Epithelial cell of esophagus (primary cell): ENCODE measurements at regions not wholly inside any gene's neighbourhood (a gene's known extent, or its start where the extent isn't known, plus 50 kb on each side); places are given as distances from the start of the nearest gene placed in this dataset.

Source experiments
- DNase-seq: peaks from one replicate; pipeline ENCODE4 v3.0.0; 2010; ENCODE audit warnings: low read depth
- H3K4me3 ChIP-seq: 2 replicates; pipeline ENCODE4 v1.5.1; 2011; ENCODE audit warnings: mild to moderate bottlenecking, low read length, control low read depth
- TF ChIP-seq, protein P1 (sequence below): IDR thresholded peaks from 2 replicates; pipeline ENCODE4 v1.5.1; 2011; ENCODE audit warnings: low read depth, mild to moderate bottlenecking, low read length, control low read depth, inconsistent platforms; ENCODE audit not compliant: insufficient read depth; ENCODE audit errors: missing control alignments

DNA sequence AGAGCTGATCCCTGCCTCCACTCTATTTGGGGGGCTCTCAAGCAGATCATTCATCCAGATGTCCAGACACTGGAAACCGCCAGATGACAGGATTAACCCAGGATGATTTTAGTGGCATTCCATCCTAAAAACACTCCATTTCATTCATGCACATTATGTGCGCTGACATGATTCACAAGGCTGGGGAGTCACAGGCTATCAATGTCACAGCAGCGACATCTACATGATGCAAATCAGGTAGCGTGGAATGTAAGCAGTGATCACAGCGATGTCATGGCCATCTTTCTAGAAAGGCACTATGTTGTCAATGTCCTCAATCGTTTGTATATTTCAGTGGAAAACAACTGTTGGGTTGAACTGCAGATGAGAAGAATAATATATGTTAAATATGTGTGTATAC is 331.5 kb upstream of the MSX2 start:
- DNase-seq = no peak
- no peak overlapping the region for H3K4me3 ChIP-seq
- TF ChIP-seq, protein P1, sequence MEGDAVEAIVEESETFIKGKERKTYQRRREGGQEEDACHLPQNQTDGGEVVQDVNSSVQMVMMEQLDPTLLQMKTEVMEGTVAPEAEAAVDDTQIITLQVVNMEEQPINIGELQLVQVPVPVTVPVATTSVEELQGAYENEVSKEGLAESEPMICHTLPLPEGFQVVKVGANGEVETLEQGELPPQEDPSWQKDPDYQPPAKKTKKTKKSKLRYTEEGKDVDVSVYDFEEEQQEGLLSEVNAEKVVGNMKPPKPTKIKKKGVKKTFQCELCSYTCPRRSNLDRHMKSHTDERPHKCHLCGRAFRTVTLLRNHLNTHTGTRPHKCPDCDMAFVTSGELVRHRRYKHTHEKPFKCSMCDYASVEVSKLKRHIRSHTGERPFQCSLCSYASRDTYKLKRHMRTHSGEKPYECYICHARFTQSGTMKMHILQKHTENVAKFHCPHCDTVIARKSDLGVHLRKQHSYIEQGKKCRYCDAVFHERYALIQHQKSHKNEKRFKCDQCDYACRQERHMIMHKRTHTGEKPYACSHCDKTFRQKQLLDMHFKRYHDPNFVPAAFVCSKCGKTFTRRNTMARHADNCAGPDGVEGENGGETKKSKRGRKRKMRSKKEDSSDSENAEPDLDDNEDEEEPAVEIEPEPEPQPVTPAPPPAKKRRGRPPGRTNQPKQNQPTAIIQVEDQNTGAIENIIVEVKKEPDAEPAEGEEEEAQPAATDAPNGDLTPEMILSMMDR = no peak

DNA sequence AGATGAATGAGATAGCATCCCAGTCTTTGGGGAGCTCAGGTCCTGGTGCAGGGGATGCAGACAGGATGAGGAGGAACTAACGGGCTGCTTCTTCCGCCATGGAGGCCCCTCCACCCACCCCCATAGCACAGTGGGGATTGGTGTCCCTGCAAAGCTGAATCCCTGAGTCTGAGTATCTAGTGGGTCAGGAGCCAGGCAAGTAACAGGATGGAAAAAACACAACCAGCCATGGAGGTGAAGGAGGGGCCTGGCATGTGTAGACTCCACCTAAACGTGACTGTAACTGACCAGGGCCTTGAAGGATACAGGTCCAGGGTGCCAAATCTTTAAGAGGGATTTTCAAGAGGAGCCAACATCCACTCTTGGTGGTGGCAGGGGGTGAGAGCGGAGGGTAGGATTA is 327.8 kb upstream of the MSX2 start:
- no peak overlapping the region for H3K4me3 ChIP-seq
- no peak for DNase-seq
- TF ChIP-seq, protein P1 = no peak

- TF ChIP-seq, protein P1 = no peak
- DNase-seq = no peak
- no peak overlapping the region for H3K4me3 ChIP-seq
Measured at GRCh38 chr5:174397206-174397605, 327.2 kb upstream of the MSX2 start.

DNA sequence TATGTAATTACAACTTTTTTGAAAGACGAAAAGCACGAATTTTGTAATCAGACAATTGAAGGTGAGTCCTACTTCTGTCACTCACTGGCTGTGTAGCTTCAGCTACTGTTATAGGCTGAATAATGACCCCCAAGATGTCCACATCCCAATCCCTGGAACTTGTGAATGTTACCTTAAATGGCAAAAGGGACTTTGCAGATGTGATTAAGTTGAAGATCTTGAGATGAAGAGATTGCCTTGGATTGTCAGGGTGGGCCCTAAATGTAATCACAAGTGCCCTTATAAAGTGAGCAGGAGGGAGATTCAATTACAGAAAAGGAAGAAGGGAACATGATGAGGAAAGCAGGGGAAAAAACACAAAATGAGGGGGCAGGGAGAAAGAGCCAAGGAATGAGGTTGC is 326.2 kb upstream of the MSX2 start:
- H3K4me3 ChIP-seq = no peak overlapping the region
- no peak for DNase-seq
- TF ChIP-seq, protein P1 = no peak

DNA sequence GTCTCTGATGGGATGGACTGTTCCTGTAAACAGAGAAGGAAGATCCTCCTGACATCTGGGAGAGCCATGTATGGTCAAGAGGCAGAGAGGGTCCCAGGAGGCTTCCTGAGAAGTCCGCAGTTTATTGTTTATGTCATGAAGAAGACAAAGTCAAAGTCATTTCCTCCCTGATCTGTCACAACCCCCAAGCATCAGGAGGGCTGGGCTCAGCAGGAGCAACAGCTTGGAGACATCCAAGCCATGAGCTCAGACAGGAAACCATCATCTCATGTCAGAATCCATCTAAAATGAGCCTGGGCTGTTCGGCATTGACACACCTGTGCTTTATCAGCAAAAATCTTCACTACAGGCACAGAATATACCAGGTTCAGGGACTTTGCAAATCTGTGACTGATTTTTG is 325.0 kb upstream of the MSX2 start:
- no peak for DNase-seq
- no peak overlapping the region for H3K4me3 ChIP-seq
- TF ChIP-seq, protein P1 = no peak

GRCh38 chr5:174400461-174400860 is 323.9 kb upstream of the MSX2 start:
- no peak overlapping the region for H3K4me3 ChIP-seq
- TF ChIP-seq, protein P1 = no peak
- DNase-seq = no peak

GRCh38 chr5:174401793-174402192 is 322.6 kb upstream of the MSX2 start:
- no peak overlapping the region for H3K4me3 ChIP-seq
- TF ChIP-seq, protein P1 = no peak
- DNase-seq = no peak
